ENCODE measurements at regions not wholly inside any gene's neighbourhood (a gene's known extent, or its start where the extent isn't known, plus 50 kb on each side); places are given as distances from the start of the nearest gene placed in this dataset.

DNA sequence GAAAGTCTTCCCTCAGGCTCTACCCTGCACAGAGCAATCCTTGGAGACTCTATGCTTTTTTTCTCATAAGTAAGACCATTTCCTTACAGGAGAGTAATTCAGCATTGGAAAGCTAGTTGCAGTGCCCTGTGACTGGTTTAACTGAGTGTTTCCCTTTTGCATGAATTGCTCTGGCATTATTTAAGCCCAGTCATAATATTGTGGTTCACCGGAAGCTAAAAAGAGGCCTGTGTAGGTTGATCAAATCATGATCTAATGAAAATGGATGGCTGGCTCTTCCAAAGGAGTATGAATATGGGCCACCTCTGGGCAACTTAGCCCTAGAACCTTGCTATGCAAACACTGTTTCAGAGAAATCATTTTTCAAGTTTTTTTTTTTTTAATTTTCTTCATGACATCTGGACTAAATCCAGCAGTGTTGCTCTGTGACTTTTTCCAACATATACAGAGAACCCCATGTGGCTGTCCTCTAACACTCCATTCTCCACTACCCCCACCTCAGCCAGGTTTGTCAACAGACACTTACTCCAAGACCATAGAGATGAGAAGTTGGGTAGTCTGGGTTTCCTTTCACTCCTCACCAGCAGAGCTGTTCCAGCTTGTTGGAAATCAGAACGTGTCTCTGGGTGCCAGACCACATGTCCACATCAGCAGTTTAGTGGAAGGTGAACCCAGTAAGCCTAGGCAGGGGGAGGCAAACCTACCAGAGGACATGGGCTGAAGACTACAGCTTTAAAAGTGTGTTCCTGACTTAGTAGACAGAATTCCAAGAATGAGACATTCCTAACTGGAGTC is 175.2 kb upstream of the SLC14A2 start:
- DNase-seq (ENCODE audit: low spot score): no peak

- no peak for DNase-seq (ENCODE audit: low spot score)
Measured at GRCh38 chr18:45441110-45441847, 174.0 kb upstream of the SLC14A2 start.

GRCh38 chr18:45444040-45444439 is 171.2 kb upstream of the SLC14A2 start:
- DNase-seq (ENCODE audit: low spot score): no peak

DNA sequence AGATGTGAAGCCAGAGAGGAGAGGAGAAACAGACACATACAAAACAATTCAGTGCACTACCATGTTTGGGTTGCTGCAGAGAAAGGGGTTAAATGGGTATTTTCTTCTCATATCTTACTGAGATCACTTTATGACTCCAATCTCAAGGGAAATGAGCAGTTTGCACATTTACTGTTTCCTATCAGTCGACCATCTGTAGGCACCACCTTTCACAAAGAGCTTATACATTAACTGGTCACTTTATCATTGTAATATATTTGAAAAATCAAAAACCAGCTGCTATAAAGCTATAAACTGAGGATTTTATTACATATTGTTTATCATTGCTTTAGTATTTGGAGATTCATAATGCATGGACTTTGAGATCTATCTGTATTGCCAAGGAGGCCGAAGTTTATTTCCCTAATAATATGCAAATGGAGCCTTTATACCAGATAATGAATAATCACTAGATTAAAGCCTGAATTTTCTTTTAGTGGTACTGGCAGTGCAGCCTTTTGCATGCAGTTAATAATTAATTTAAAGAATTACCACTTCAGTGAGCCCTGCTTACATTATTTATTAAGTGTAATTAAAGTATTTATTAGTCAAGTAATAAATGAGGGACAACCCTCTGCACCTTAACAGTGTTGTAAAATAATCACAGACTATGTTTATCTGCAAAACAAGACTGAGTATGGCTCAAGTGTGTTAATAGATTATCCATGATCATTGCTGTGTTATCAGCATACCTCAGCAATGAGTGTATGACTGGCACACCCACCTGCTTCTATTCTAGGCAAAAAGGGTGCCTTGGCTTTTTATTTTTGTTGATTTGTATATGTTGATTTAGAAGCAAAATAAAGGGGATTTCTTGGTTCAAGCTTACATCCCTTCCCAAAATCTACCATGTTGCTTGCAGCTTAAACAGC is 167.7 kb upstream of the SLC14A2 start:
- DNase-seq (ENCODE audit: low spot score): no peak

GRCh38 chr18:45448871-45449270 is 166.4 kb upstream of the SLC14A2 start:
- DNase-seq (ENCODE audit: low spot score): no peak

DNA sequence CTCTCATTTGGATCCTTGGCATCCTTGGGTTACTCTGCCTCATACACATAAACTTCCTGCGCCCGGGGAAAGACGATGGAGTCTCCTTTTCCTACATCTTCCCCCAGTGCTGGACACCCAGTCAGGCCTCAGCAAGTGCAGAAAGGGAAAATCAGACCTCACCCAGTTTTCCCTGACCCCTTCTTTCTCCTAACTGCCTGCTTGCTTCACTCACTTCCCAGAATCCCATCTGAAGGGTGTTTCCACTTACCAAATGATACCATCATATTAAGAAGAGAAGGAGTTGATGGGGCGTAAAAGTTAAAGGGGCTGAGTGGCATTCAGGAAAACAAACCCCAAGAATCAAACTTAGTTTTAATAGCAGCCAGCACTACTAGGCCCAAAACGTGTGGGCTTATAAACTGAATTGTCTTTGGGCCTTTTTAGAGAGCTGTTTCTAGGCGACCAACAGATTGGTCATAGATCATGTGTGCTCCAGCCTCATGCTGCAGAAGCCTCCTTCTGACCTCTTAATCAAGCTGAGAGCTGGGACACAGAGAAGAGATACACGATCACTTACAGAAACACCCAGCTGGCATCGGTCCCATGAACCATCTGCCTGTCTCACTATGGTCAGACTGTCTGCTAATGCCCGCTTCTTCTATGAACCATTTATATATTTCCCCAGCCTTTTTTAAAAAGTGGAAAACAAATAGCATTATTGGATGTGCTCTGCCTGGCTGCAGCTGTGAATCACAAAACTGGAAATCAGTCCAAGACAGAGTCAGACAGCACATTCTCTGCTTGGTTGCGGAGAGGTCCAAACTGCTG is 165.7 kb upstream of the SLC14A2 start:
- DNase-seq (ENCODE audit: low spot score): no peak

GRCh38 chr18:45456090-45457021 is 158.9 kb upstream of the SLC14A2 start:
- DNase-seq (ENCODE audit: low spot score): no peak

DNA sequence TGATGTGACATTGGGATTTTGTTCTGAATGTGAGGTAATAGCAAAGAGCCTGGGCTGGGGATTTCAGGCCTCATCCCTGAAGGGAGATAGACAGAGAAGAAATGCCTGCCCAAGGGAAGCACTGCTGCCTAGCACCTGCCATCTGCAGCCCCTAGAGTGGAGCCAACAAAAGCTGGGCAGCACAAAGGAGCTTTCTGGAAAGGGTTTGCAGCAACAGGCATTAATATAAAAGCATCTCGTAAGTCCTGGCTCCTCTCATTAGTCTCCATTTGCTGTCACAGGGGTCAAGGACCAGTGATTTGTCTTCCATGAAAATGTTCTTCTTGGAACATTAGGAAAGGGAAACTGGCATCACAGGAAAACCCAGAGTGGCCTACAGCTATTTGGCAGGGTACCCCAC is 157.2 kb upstream of the SLC14A2 start:
- no peak for DNase-seq (ENCODE audit: low spot score)

DNA sequence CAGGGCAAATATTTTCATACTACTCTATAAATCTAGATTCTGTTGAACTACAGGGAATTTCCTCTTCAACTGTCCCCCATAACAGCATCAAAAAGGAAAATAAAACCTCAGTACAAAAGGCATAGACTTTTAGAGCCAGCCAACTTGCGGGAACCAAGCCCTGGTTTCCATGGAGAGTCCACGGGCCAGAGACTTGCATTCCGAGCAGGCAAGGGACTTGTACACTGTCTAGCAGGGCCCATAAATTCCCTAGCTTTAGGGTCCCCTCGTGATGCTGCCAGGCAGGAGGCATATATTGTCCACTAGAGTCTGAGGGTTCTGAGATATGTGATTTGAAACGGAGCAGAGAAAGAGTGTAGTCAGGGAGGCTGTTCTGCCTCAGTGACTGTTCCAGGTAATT is 153.1 kb upstream of the SLC14A2 start:
- DNase-seq (ENCODE audit: low spot score): no peak

- no peak for DNase-seq (ENCODE audit: low spot score)
Measured at GRCh38 chr18:45463451-45463850, 151.8 kb upstream of the SLC14A2 start.

- DNase-seq (ENCODE audit: low spot score): no peak
Measured at GRCh38 chr18:45464619-45465018, 150.7 kb upstream of the SLC14A2 start.

DNA sequence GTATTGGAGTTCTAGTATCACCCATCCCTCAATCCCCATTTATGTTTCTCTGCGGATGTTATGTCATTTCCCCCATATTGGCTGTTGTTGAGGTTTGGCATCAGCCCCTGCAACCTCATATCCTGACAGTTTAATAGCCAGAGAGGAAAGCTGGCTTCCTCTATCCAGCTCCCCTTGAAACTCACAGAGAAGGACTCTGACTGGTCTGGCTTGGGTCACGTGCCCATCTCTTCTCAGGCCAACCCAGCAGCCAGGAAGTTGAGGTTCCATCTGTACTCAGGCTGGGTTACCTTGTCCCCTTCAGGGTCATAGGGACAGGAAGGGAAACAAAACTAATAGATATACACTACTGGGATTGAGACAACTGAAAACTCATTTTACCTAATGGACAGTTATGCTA is 148.0 kb upstream of the SLC14A2 start:
- no peak for DNase-seq (ENCODE audit: low spot score)

GRCh38 chr18:45467945-45468344 is 147.3 kb upstream of the SLC14A2 start:
- no peak for DNase-seq (ENCODE audit: low spot score)

- DNase-seq (ENCODE audit: low spot score): no peak
Measured at GRCh38 chr18:45478889-45479288, 136.4 kb upstream of the SLC14A2 start.

DNA sequence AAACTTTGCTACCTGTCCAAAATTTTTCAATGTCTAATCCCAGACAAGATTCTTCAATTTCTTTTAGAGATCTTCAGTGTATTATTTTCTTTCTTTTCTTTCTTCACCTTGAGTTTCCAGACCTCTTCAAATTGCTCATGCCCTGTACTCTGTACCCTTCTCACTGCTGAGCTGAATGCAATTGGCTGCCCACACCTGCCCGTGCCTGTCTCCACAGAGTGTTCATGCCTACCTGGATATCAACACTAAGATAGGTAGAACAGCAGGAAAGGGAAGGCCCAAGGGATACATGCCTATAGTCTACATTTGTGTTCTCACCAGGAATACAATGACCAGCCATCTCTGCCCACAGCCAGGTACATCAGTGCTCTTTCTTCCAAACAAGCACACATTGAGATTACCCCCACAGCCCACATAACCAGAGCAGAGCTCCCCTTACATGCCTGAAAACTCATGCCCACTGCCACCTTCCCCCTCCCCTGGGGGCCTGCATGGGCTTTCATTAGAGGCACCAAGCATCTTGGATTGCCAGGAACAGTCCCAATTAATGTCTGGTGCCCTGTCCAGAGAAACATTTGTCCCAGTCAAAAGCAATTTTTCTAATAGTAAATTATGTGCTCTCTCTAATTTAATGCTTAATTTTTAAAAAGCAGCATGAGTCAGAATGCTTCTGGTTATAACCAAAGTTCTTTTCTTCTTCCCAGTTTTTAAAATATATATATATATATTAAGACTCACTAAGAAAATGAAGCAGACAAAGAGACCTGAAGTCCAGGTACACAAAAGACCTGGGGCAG is 134.9 kb upstream of the SLC14A2 start:
- no peak for DNase-seq (ENCODE audit: low spot score)

- peak; percentile 17 for DNase-seq (ENCODE audit: low spot score)
Measured at GRCh38 chr18:45481821-45482220, 133.5 kb upstream of the SLC14A2 start.

GRCh38 chr18:45482286-45482685 is 133.0 kb upstream of the SLC14A2 start:
- peak; percentile 71 for DNase-seq (ENCODE audit: low spot score)

GRCh38 chr18:45487581-45487980 is 127.7 kb upstream of the SLC14A2 start:
- DNase-seq (ENCODE audit: low spot score): no peak

GRCh38 chr18:45488645-45489044 is 126.6 kb upstream of the SLC14A2 start:
- DNase-seq (ENCODE audit: low spot score): no peak

- no peak for DNase-seq (ENCODE audit: low spot score)
Measured at GRCh38 chr18:45493830-45494229, 121.4 kb upstream of the SLC14A2 start.

All from COLO829 (cell line).